Keratinocyte (primary cell): ENCODE measurements at regions not wholly inside any gene's neighbourhood (a gene's known extent, or its start where the extent isn't known, plus 50 kb on each side); places are given as distances from the start of the nearest gene placed in this dataset.

Experiments used
- DNase-seq: peaks from one replicate; pipeline ENCODE4 v3.0.0-alpha.2; 2011; ENCODE audit warnings: low read depth, missing footprints, low spot score
- FAIRE-seq: peaks from 2 replicates; lab custom pipeline; 2011; peaks lifted over from hg19 to GRCh38; lab: Jason Lieb, UNC
- H2AFZ ChIP-seq: 2 replicates; pipeline ENCODE4 v1.6.0; 2012; ENCODE audit warnings: low read length, control low read depth, inconsistent platforms; ENCODE audit not compliant: control insufficient read depth
- H3K27ac ChIP-seq: 2 replicates; pipeline ENCODE4 v1.5.1; 2011; ENCODE audit warnings: low read length; ENCODE audit not compliant: control insufficient read depth, insufficient read depth
- H3K27me3 ChIP-seq: 3 replicates; pipeline ENCODE4 v1.6.0; 2011; ENCODE audit warnings: low read length; ENCODE audit not compliant: control insufficient read depth, insufficient read depth; ENCODE audit errors: extremely low read depth
- H3K36me3 ChIP-seq, 2 experiments: 2 replicates in 1 of 2; 3 replicates in 1 of 2; pipeline ENCODE4 v1.5.1; 2011; ENCODE audit warnings: low read length in 2 of 2, mild to moderate bottlenecking in 1 of 2; ENCODE audit not compliant: control insufficient read depth in 2 of 2, insufficient read depth in 2 of 2; ENCODE audit errors: extremely low read depth in 1 of 2
- H3K4me1 ChIP-seq: 3 replicates; pipeline ENCODE4 v1.5.1; 2011; ENCODE audit warnings: low read length; ENCODE audit not compliant: control insufficient read depth, insufficient read depth; ENCODE audit errors: extremely low read depth
- H3K4me2 ChIP-seq: 3 replicates; pipeline ENCODE4 v1.6.0; 2011; ENCODE audit warnings: low read depth, low read length; ENCODE audit not compliant: control insufficient read depth, insufficient read depth; ENCODE audit errors: extremely low read depth
- H3K4me3 ChIP-seq, 3 experiments: fragments of 200-600 bp in 1 of 3; sonication (generic) in 1 of 3; 2 replicates in 2 of 3; 3 replicates in 1 of 3; pipeline ENCODE4 v1.5.1; 2011 to 2016; ENCODE audit warnings: low read length in 3 of 3, mild to moderate bottlenecking in 3 of 3, control low read depth in 2 of 3, inconsistent platforms in 1 of 3, low read depth in 1 of 3, mixed read lengths in 1 of 3, mixed run types in 1 of 3, moderate library complexity in 1 of 3; ENCODE audit not compliant: control insufficient read depth in 2 of 3, insufficient read depth in 2 of 3; ENCODE audit errors: extremely low read depth in 1 of 3
- H3K79me2 ChIP-seq: 2 replicates; pipeline ENCODE4 v1.6.0; 2012; ENCODE audit warnings: low read length; ENCODE audit not compliant: control insufficient read depth, insufficient read depth
- H3K9ac ChIP-seq: 3 replicates; pipeline ENCODE4 v1.6.0; 2011; ENCODE audit warnings: low read length; ENCODE audit not compliant: control insufficient read depth, insufficient read depth; ENCODE audit errors: extremely low read depth
- H3K9me1 ChIP-seq: 3 replicates; pipeline ENCODE4 v1.6.0; 2011; ENCODE audit warnings: low read length; ENCODE audit not compliant: control insufficient read depth, insufficient read depth; ENCODE audit errors: extremely low read depth
- H3K9me3 ChIP-seq: 2 replicates; pipeline ENCODE4 v1.5.1; 2012; ENCODE audit warnings: low read depth, low read length; ENCODE audit not compliant: control insufficient read depth
- H4K20me1 ChIP-seq: 3 replicates; pipeline ENCODE4 v1.6.0; 2011; ENCODE audit warnings: low read length; ENCODE audit not compliant: control insufficient read depth, insufficient read depth; ENCODE audit errors: extremely low read depth
- CTCF ChIP-seq, 3 experiments: IDR thresholded peaks in 1 of 3; conservative IDR thresholded peaks in 1 of 3; optimal IDR thresholded peaks in 1 of 3; 2 replicates in 2 of 3; 3 replicates in 1 of 3; pipeline versions ENCODE3 to v1.5.1; 2011; ENCODE audit warnings: low read length in 3 of 3, mild to moderate bottlenecking in 3 of 3, moderate library complexity in 2 of 3, control low read depth in 1 of 3, inconsistent platforms in 1 of 3; ENCODE audit not compliant: insufficient read depth in 2 of 3; ENCODE audit errors: extremely low read depth in 1 of 3
- EZH2 ChIP-seq: IDR thresholded peaks from one replicate; pipeline ENCODE4 v1.6.1; 2012; ENCODE audit warnings: inconsistent platforms, mild to moderate bottlenecking, low read length, moderate library complexity
- dilution Hi-C: fragments of 300-500 bp; cut with MboI; formaldehyde crosslinking; loops from one replicate; pipeline ENCODE4 v1.7.0; 2020; ENCODE audit warnings: low sequenced_read_pairs; ENCODE audit not compliant: extremely low pct_ligation_motif_present

- dilution Hi-C loops: no loop called here
- no peaks in the 10 kb centered on the region for H3K9me3 ChIP-seq
- H3K4me2 ChIP-seq: no peak overlapping the region
- no peaks in the 10 kb centered on the region for H3K79me2 ChIP-seq
- no peak overlapping the region for H3K9ac ChIP-seq
- H3K9me1 ChIP-seq: no peaks in the 10 kb centered on the region
- no peaks in the 10 kb centered on the region for H3K36me3 ChIP-seq
- no peaks in the 10 kb centered on the region for H3K4me1 ChIP-seq
- TF ChIP-seq CTCF (optimal IDR thresholded peaks at IDR 0.05 in 1 of 3, IDR thresholded peaks at IDR 0.05 in 1 of 3, conservative IDR thresholded peaks at IDR 0.05 in 1 of 3; ENCODE audit: extremely low read depth in 1 of 3, insufficient read depth in 2 of 3, low read length in 3 of 3) (no peak), EZH2 (no peak)
- H4K20me1 ChIP-seq: no peaks in the 10 kb centered on the region
- DNase-seq: no peak
- no peak overlapping the region for H3K27ac ChIP-seq
- H2AFZ ChIP-seq: no peak overlapping the region
- no peak overlapping the region for H3K4me3 ChIP-seq
- H3K27me3 ChIP-seq: no peaks in the 10 kb centered on the region
- no peak for FAIRE-seq
Measured at GRCh38 chr2:188850786-188851185, 123.4 kb upstream of the COL3A1 start.

- DNase-seq (no peak), FAIRE-seq (no peak)
- H3K27ac ChIP-seq: no peak overlapping the region
- H3K4me3 ChIP-seq: no peak overlapping the region
- H4K20me1 ChIP-seq: no peaks in the 10 kb centered on the region
- H3K4me1 ChIP-seq: no peaks in the 10 kb centered on the region
- H3K4me2 ChIP-seq: no peak overlapping the region
- H3K9me1 ChIP-seq: no peaks in the 10 kb centered on the region
- no peaks in the 10 kb centered on the region for H3K27me3 ChIP-seq
- TF ChIP-seq EZH2 (no peak), CTCF (optimal IDR thresholded peaks at IDR 0.05 in 1 of 3, IDR thresholded peaks at IDR 0.05 in 1 of 3, conservative IDR thresholded peaks at IDR 0.05 in 1 of 3; ENCODE audit: extremely low read depth in 1 of 3, insufficient read depth in 2 of 3, low read length in 3 of 3) (no peak)
- no peak overlapping the region for H3K9ac ChIP-seq
- H3K79me2 ChIP-seq: no peaks in the 10 kb centered on the region
- no peaks in the 10 kb centered on the region for H3K36me3 ChIP-seq
- dilution Hi-C loops: no loop called here
- no peaks in the 10 kb centered on the region for H3K9me3 ChIP-seq
- no peak overlapping the region for H2AFZ ChIP-seq
Measured at GRCh38 chr2:188851311-188851710, 122.9 kb upstream of the COL3A1 start.
